ENCODE measurements at regions not wholly inside any gene's neighbourhood (a gene's known extent, or its start where the extent isn't known, plus 50 kb on each side); places are given as distances from the start of the nearest gene placed in this dataset.

DNA sequence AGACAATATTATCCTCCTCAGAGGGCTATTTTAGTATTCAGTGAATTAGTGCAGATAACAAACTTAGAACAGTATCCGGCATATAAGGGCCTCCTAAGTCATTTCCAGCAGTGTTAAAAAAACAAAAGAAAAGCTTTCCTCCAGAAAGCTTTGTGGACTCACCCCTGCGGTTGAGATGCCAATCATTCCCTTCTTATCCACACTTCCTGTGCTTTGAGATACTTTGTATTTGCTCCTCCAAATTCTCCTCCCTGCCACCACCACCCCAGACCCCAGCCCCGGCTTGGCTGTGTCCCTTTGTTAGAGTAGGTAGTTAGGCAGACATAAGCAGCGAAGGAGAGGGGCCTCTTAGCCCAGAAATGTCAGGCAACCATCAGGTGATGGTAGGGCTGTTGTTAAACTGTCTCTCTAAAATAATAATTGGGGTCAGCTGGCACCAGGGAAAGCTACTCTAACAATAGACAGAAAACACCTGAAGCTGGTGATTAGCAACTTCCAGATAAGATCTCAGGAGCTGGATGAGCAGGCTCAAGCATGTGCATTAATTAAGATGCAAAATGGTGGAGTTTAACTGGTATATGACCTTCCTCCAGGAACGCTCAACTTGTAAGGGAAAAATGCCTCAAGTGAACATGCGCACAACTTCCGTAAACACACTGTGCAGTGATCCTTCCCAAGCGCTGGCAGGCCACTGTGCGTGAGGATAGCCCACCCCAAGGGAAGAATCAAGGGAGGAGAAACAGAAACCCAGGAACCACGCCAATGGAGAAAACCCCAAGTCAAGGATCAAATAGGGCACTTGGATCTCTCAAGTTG, 152.1 kb upstream of the EEA1 start:
- H3K9me3 ChIP-seq (replicated peaks in 1 of 11) = peaks cover 3 to 26% (median 17%) of the 10 kb centered on the region in 11 experiments; a peak in 20 of 22 replicates
- H3K4me3 ChIP-seq = no peak overlapping the region
- H3K27ac ChIP-seq = no peak overlapping the region
- H3K4me2 ChIP-seq = no peak overlapping the region
- no peak overlapping the region for H3K9ac ChIP-seq
- H3K27me3 ChIP-seq = no peaks in the 10 kb centered on the region
- H3K4me1 ChIP-seq = no peaks in the 10 kb centered on the region
- no peaks in the 10 kb centered on the region for H4K20me1 ChIP-seq
- H3K36me3 ChIP-seq = no peaks in the 10 kb centered on the region
- TF ChIP-seq Cebpa-rat (IDR thresholded peaks at IDR 0.05) = no peak

DNA sequence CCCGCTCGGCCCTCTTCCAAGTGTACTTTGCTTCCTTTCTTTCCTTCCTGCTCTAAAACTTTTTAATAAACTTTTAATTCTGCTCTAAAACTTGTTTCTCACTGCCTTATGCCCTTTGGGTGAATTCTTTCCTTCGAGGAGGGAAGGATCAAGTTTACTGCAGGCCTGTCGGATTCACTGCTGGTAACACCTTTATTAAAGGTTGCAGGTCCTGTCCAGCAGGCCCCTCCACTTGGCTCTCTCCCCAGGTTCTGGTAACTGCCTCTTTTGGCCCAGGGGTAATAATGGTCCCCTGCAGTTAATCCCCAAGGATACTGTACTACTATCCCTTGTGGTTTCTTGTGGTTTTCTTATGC, 152.7 kb upstream of the EEA1 start:
- Histone ChIP-seq H3K4me3 (no peak overlapping the region), H3K36me3 (no peaks in the 10 kb centered on the region), H3K4me2 (no peak overlapping the region), H3K27me3 (no peaks in the 10 kb centered on the region), H3K9ac (no peak overlapping the region), H3K27ac (no peak overlapping the region), H3K4me1 (no peaks in the 10 kb centered on the region), H4K20me1 (no peaks in the 10 kb centered on the region), H3K9me3 (replicated peaks in 1 of 11) (peaks cover 3 to 27% (median 22%) of the 10 kb centered on the region in 11 experiments; a peak in 20 of 22 replicates)
- TF ChIP-seq Cebpa-rat (IDR thresholded peaks at IDR 0.05) = no peak

- TF ChIP-seq Cebpa-rat (IDR thresholded peaks at IDR 0.05) = no peak
- no peak overlapping the region for H3K4me2 ChIP-seq
Observed at GRCh38 chr12:93085383-93086287, 156.5 kb upstream of the EEA1 start.

DNA sequence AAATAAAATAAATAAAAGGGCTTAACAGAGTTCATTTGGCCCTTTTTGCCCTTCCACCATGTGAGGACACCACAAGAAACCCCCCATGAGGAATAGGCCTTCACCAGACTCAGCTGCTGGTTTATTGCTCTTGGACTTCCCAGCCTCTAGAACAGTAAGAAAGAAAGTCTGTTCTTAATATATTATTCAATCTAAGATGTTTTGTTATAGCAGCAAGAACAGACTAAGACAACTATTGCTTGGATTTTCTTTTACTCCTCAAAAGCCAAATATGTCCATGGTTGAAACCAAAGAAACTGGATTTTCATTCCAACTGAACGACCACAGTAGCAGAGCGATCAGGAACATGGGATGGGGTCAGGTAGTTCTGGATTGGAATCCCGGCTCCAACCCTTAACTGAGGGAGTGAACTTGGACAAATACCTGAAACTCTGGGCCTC, 157.2 kb upstream of the EEA1 start:
- Histone ChIP-seq H3K9ac (no peak overlapping the region), H4K20me1 (no peaks in the 10 kb centered on the region), H3K27ac (no peak overlapping the region), H3K9me3 (replicated peaks in 1 of 11) (peaks cover 3 to 29% (median 17%) of the 10 kb centered on the region in 11 experiments; a peak in 19 of 22 replicates), H3K4me1 (peaks cover 0 to 8% (median 0%) of the 10 kb centered on the region in 10 experiments; a peak in 3 of 20 replicates), H3K4me3 (no peak overlapping the region), H3K36me3 (no peaks in the 10 kb centered on the region), H3K4me2 (no peak overlapping the region), H3K27me3 (no peaks in the 10 kb centered on the region)
- no peak for TF ChIP-seq Cebpa-rat (IDR thresholded peaks at IDR 0.05)

More at GRCh38 chr12:93085383-93086287, 156.5 kb upstream of the EEA1 start:
- Histone ChIP-seq H3K4me3 (no peak overlapping the region), H3K27ac (no peak overlapping the region), H3K9me3 (replicated peaks in 1 of 11) (peaks cover 3 to 29% (median 17%) of the 10 kb centered on the region in 11 experiments; a peak in 19 of 22 replicates), H4K20me1 (no peaks in the 10 kb centered on the region), H3K36me3 (no peaks in the 10 kb centered on the region), H3K27me3 (no peaks in the 10 kb centered on the region), H3K4me1 (peaks cover 0 to 8% (median 0%) of the 10 kb centered on the region in 10 experiments; a peak in 3 of 20 replicates), H3K9ac (no peak overlapping the region)

DNA sequence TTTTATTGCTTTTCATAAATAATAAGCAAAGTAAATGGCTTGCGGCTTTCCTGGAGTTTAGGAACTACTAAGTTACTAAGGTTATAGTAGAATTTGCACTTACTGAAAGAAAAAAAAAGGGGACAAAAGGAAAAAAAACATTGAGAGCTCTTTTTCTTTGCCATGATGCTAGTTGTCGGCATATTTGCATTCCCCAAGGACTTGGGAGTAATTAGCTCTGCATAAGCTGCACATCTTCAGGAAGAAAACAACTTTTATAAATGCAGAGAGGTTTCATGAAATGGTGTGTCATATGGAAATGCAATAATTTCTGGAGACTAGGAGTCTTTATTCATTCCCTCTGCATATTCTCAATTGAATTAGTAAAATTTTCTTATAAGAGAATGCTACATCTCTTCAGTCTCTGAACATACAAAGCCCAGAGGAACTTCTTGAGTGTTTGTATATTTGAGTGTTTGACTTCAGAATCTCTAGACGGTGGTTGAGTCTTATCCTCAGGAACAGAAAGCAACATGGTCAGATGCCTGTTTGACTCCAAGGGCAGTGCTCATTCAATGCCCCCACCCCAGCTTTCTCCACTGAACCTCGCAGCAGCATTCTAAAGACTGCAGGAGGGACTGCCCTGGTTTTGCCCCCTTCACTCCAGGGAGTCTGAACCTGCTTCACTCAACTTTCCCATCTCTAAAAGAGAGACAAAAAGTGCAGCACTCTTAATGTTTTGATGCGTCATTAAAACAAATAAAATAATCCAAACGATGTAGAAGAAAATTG, 158.9 kb upstream of the EEA1 start:
- Histone ChIP-seq H3K27me3 (no peaks in the 10 kb centered on the region), H3K4me1 (peaks cover 0 to 8% (median 0%) of the 10 kb centered on the region in 10 experiments; a peak in 3 of 20 replicates), H3K27ac (no peak overlapping the region), H3K9me3 (replicated peaks in 1 of 11) (peaks cover 0 to 15% (median 7%) of the 10 kb centered on the region in 11 experiments; a peak in 12 of 22 replicates), H3K4me2 (no peak overlapping the region), H3K9ac (no peak overlapping the region), H4K20me1 (no peaks in the 10 kb centered on the region), H3K36me3 (no peaks in the 10 kb centered on the region), H3K4me3 (no peak overlapping the region)
- no peak for TF ChIP-seq Cebpa-rat (IDR thresholded peaks at IDR 0.05)

DNA sequence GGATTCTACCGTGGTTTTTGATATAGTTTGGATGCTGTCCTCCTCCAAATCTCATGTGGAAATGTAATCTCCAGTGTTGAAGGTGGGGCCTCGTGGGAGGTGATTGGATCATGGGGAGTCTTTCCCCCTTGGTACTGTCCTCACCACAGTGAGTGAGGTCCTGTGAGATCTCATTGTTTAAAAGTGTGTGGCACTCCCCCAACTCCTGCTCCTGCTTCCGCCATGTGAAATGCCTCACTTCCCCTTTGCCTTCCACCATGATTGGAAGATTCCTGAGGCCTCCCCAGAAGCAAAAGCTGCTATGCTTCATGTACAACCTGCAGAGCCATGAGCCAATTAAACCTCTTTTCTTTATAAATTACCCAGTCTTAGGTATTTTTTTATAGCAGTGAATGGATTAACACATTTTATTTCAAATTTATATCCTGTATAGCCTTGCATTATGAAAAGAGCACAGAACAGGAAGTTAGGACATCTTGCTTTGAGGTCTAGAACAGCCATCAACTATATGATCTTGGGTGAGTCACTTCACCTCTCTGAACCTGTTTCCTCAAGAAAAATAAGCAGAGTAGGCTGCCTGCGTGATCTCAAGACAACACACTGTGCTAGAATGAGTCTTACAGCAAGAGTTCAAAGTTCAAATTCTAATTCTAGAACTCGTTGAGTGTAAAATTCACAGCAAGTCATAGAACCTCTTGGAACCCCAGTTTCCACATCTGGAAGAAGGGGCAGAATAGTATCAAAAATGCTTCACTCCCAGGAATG, 160.9 kb upstream of the EEA1 start:
- TF ChIP-seq Cebpa-rat (IDR thresholded peaks at IDR 0.05) = no peak
- H3K9me3 ChIP-seq (replicated peaks in 1 of 11) = peaks cover 0 to 15% (median 7%) of the 10 kb centered on the region in 11 experiments; a peak in 12 of 22 replicates
- H3K4me2 ChIP-seq = no peak overlapping the region; a peak in 1 of 22 replicates
- H4K20me1 ChIP-seq = no peaks in the 10 kb centered on the region
- H3K36me3 ChIP-seq = no peaks in the 10 kb centered on the region
- no peak overlapping the region for H3K9ac ChIP-seq
- H3K4me3 ChIP-seq = no peak overlapping the region
- H3K27me3 ChIP-seq = no peaks in the 10 kb centered on the region
- H3K27ac ChIP-seq = no peak overlapping the region
- peaks cover 0 to 8% (median 2%) of the 10 kb centered on the region in 10 experiments; a peak in 15 of 20 replicates for H3K4me1 ChIP-seq

GRCh38 chr12:93090731-93091172, 161.7 kb upstream of the EEA1 start:
- TF ChIP-seq Cebpa-rat (IDR thresholded peaks at IDR 0.05) = no peak
- H3K4me3 ChIP-seq = no peak overlapping the region
- H3K27ac ChIP-seq = no peak overlapping the region
- no peaks in the 10 kb centered on the region for H3K36me3 ChIP-seq
- H3K4me1 ChIP-seq = peaks cover 0 to 15% (median 10%) of the 10 kb centered on the region in 10 experiments; a peak in 16 of 20 replicates
- H3K27me3 ChIP-seq = no peaks in the 10 kb centered on the region
- peaks cover 0 to 14% (median 7%) of the 10 kb centered on the region in 11 experiments; a peak in 12 of 22 replicates for H3K9me3 ChIP-seq (replicated peaks in 1 of 11)
- no peaks in the 10 kb centered on the region for H4K20me1 ChIP-seq
- no peak overlapping the region for H3K4me2 ChIP-seq
- H3K9ac ChIP-seq = no peak overlapping the region
